HG02798 (cell line): ENCODE measurements at regions not wholly inside any gene's neighbourhood (a gene's known extent, or its start where the extent isn't known, plus 50 kb on each side); places are given as distances from the start of the nearest gene placed in this dataset.

Experiments used
- ATAC-seq: cut with Tn5 transposase; IDR thresholded peaks from one replicate; pipeline ENCODE4 v1.9.1; 2021; ENCODE audit warnings: mild to moderate bottlenecking; ENCODE audit not compliant: unreplicated experiment, poor library complexity

- ATAC-seq = no peak
These were observed 50.0 kb upstream of the RNU6ATAC start for GRCh38 chr9:134214386-134214765.

- no peak for ATAC-seq
These were observed 50.5 kb upstream of the RNU6ATAC start for GRCh38 chr9:134214766-134215419.

- ATAC-seq = no peak
These were observed 51.0 kb upstream of the RNU6ATAC start for GRCh38 chr9:134215420-134215698.

- no peak for ATAC-seq
These were observed 51.5 kb upstream of the RNU6ATAC start for GRCh38 chr9:134215699-134216448.

GRCh38 chr9:134216449-134216951, 52.1 kb upstream of the RNU6ATAC start:
- no peak for ATAC-seq

GRCh38 chr9:134216961-134217360, 52.6 kb upstream of the RNU6ATAC start:
- ATAC-seq = no peak

GRCh38 chr9:134217431-134218210, 53.3 kb upstream of the RNU6ATAC start:
- ATAC-seq = no peak

- no peak for ATAC-seq
These were observed 53.9 kb upstream of the RNU6ATAC start for GRCh38 chr9:134218230-134218629.

- no peak for ATAC-seq
These were observed 55.3 kb upstream of the RNU6ATAC start for GRCh38 chr9:134219646-134220060.

GRCh38 chr9:134220311-134220710, 55.9 kb upstream of the RNU6ATAC start:
- no peak for ATAC-seq

- ATAC-seq = no peak
These were observed 57.1 kb upstream of the RNU6ATAC start for GRCh38 chr9:134221273-134222017.

- ATAC-seq = no peak
These were observed 57.7 kb upstream of the RNU6ATAC start for GRCh38 chr9:134222018-134222573.

- ATAC-seq = no peak
These were observed 58.7 kb upstream of the RNU6ATAC start for GRCh38 chr9:134223091-134223490.

- ATAC-seq = no peak
These were observed 59.3 kb upstream of the RNU6ATAC start for GRCh38 chr9:134223591-134224122.

GRCh38 chr9:134224127-134224526, 59.8 kb upstream of the RNU6ATAC start:
- ATAC-seq = no peak

- ATAC-seq = no peak
These were observed 60.3 kb upstream of the RNU6ATAC start for GRCh38 chr9:134224567-134225093.

- no peak for ATAC-seq
These were observed 60.8 kb upstream of the RNU6ATAC start for GRCh38 chr9:134225186-134225585.

GRCh38 chr9:134225816-134226215, 61.5 kb upstream of the RNU6ATAC start:
- no peak for ATAC-seq

GRCh38 chr9:134226221-134226930, 62.0 kb upstream of the RNU6ATAC start:
- ATAC-seq = no peak
